ENCODE measurements at regions not wholly inside any gene's neighbourhood (a gene's known extent, or its start where the extent isn't known, plus 50 kb on each side); places are given as distances from the start of the nearest gene placed in this dataset.

DNA sequence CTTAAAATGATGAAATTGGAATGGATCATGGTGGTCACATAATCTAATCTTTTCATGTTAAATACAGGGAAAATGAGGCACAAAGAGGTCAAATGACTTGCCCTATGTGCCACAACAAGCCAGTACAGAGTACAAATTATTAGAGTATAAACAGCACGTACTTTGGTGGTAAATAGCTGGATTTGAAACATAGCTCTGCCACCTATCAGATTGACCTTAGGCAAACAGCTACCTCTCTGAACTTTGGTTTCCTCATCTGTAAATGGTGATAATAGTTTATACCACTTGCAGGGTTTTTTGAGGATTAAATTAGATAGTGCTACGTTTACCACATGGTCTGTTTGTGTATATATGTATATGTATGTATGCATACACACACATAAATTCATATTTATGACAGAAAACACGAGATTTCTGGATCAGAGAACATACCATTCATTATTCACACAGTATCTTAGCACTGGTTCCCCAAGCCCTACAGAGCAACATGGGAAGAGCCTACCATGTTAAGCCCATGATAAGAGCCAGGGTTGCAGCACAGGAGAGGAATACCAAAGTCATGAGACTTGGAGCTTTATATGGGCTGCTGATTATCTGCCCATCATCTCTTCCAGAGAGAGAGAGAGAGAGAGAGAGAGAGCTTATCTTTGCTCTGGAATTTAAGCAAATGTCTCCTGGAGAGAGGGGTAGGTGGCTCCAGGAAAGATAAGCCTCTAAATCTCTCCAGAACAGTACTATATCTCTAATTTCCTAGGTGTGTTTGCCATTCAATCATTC, 73.5 kb downstream of the MDH1 start (continued):
- no peak for TF ChIP-seq ZNF462 (CRISPR knock-in tag; IDR thresholded peaks at IDR 0.05)
- no peak for TF ChIP-seq JUNB (IDR thresholded peaks at IDR 0.05; ENCODE audit: unreplicated experiment)
- TF ChIP-seq NANOG (IDR thresholded peaks at IDR 0.05; ENCODE audit: borderline replicate concordance): no peak
- TF ChIP-seq, protein P1, sequence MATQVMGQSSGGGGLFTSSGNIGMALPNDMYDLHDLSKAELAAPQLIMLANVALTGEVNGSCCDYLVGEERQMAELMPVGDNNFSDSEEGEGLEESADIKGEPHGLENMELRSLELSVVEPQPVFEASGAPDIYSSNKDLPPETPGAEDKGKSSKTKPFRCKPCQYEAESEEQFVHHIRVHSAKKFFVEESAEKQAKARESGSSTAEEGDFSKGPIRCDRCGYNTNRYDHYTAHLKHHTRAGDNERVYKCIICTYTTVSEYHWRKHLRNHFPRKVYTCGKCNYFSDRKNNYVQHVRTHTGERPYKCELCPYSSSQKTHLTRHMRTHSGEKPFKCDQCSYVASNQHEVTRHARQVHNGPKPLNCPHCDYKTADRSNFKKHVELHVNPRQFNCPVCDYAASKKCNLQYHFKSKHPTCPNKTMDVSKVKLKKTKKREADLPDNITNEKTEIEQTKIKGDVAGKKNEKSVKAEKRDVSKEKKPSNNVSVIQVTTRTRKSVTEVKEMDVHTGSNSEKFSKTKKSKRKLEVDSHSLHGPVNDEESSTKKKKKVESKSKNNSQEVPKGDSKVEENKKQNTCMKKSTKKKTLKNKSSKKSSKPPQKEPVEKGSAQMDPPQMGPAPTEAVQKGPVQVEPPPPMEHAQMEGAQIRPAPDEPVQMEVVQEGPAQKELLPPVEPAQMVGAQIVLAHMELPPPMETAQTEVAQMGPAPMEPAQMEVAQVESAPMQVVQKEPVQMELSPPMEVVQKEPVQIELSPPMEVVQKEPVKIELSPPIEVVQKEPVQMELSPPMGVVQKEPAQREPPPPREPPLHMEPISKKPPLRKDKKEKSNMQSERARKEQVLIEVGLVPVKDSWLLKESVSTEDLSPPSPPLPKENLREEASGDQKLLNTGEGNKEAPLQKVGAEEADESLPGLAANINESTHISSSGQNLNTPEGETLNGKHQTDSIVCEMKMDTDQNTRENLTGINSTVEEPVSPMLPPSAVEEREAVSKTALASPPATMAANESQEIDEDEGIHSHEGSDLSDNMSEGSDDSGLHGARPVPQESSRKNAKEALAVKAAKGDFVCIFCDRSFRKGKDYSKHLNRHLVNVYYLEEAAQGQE (IDR thresholded peaks at IDR 0.05; ENCODE audit: unreplicated experiment): no peak
- no peak for TF ChIP-seq ZNF331 (CRISPR knock-in tag; IDR thresholded peaks at IDR 0.05; ENCODE audit: low read depth)
- TF ChIP-seq POLR2AphosphoS5 (IDR thresholded peaks at IDR 0.05; ENCODE audit: low read depth): no peak
- no peak for TF ChIP-seq ZNF114 (CRISPR knock-in tag; IDR thresholded peaks at IDR 0.05)
- TF ChIP-seq CREB1 (CRISPR knock-in tag; IDR thresholded peaks at IDR 0.05; ENCODE audit: low read depth): no peak
- TF ChIP-seq STAT1 (IDR thresholded peaks at IDR 0.05; ENCODE audit: unreplicated experiment): no peak

All from GM23338 (cell line).